Fibroblast of mammary gland (primary cell): ENCODE measurements at regions not wholly inside any gene's neighbourhood (a gene's known extent, or its start where the extent isn't known, plus 50 kb on each side); places are given as distances from the start of the nearest gene placed in this dataset.

ENCODE experiments used
- DNase-seq: peaks from one replicate; pipeline ENCODE4 v3.0.0-alpha.2; 2010; ENCODE audit warnings: low read depth
- H3K4me3 ChIP-seq: 2 replicates; pipeline ENCODE4 v1.5.1; 2011; ENCODE audit warnings: low read depth, mild to moderate bottlenecking, low read length, moderate library complexity; ENCODE audit not compliant: control insufficient read depth
- TF ChIP-seq, protein P1 (sequence below): conservative IDR thresholded peaks from 2 replicates; pipeline ENCODE4 v1.5.1; 2011; ENCODE audit warnings: low read depth, low read length, inconsistent platforms; ENCODE audit not compliant: control insufficient read depth, insufficient read depth

DNA sequence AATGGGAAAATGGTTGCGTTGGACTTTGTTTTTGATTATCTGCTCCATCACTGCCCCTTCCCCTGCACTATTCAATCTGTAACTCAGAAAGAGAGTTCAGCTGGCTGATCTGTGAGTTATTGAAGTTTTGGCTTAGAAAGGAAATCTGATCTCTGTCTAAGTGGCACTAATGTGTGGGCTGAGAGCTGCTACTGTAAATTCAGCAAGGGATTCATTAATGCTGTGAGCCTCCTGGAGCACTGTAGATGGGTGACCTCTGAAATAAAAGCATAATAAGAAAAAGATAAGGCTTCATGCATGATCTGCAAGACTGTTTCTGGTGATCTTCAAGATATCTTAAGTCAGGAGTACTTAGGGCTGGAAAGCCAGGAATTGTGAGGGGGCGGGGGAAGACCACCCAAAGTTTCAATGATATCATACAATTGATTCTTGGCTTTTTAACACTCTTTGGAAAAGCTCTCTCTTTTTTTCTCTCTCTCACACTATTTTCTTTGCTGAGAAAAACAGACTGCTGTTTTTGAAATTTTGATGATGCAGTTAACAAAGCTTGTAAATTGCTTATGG lies 101.1 kb downstream of the C12orf75 start:
- no peak overlapping the region for H3K4me3 ChIP-seq
- DNase-seq: no peak
- TF ChIP-seq, protein P1, sequence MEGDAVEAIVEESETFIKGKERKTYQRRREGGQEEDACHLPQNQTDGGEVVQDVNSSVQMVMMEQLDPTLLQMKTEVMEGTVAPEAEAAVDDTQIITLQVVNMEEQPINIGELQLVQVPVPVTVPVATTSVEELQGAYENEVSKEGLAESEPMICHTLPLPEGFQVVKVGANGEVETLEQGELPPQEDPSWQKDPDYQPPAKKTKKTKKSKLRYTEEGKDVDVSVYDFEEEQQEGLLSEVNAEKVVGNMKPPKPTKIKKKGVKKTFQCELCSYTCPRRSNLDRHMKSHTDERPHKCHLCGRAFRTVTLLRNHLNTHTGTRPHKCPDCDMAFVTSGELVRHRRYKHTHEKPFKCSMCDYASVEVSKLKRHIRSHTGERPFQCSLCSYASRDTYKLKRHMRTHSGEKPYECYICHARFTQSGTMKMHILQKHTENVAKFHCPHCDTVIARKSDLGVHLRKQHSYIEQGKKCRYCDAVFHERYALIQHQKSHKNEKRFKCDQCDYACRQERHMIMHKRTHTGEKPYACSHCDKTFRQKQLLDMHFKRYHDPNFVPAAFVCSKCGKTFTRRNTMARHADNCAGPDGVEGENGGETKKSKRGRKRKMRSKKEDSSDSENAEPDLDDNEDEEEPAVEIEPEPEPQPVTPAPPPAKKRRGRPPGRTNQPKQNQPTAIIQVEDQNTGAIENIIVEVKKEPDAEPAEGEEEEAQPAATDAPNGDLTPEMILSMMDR: no peak

DNA sequence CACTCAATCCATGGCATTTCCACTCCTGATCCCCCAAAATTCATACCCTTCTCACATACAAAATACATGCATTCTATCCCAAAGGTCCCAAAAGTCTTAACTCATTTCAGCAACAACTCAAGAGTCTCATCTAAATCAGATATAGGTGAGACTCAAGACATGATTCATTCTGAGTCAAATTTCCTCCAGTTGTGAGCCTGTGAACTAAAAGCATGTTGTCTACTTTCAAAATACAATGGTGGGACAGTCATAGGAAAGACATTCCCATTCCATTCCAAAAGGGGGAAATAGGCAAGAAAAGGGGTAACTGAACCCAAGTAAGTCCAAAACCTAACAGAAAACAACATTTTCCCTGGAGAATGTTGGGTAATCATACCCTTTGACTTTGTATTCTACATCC lies 103.3 kb downstream of the C12orf75 start:
- TF ChIP-seq, protein P1: no peak
- H3K4me3 ChIP-seq: no peak overlapping the region
- DNase-seq: peak; percentile 46

DNA sequence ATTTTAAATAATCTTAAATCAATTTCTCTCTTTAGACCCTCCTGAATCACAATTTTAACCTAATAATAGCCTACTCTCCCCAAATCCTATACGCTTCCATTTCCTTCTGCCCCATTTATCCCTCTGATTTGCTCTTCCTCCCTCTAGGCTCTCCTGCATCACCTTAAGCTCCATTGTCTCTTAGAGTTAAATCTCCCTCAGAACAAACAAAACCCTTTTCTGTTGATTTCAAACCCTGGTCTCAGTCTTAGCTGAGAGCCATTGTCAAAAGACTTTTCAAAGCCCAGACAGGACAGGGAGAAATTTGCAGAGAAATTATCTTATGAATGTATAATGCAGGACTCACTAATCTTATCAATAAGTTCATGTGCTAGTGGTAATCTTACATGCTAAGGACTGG lies 106.1 kb downstream of the C12orf75 start:
- H3K4me3 ChIP-seq: no peak overlapping the region
- DNase-seq: no peak
- TF ChIP-seq, protein P1: no peak

DNA sequence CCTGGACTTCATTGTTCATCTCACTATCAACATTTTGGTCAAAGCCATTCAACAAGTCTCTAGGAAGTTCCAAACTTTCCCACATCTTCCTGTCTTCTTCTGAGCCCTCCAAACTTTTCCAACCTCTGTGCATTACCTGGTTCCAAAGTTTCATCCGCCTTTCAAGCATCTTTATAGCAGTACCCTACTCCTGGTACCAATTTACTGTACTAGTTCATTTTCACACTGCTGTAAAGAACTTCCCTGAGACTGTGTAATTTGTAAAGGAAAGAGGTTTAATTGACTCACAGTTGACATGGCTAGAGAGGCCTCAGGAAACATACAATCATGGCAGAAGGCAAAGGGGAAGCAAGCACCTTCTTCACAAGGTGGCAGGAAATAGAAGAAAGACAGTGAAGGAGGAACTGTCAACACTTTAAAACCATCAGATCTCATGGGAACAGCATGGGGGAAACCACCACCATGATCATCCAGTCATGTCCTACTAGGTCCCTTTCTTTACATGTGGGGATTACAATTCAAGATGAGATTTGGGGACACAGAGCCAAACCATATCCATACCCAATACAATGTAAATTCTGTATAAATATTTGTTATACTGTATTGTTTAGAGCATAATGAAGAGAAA lies 109.7 kb downstream of the C12orf75 start:
- DNase-seq: no peak
- TF ChIP-seq, protein P1: no peak
- no peak overlapping the region for H3K4me3 ChIP-seq

DNA sequence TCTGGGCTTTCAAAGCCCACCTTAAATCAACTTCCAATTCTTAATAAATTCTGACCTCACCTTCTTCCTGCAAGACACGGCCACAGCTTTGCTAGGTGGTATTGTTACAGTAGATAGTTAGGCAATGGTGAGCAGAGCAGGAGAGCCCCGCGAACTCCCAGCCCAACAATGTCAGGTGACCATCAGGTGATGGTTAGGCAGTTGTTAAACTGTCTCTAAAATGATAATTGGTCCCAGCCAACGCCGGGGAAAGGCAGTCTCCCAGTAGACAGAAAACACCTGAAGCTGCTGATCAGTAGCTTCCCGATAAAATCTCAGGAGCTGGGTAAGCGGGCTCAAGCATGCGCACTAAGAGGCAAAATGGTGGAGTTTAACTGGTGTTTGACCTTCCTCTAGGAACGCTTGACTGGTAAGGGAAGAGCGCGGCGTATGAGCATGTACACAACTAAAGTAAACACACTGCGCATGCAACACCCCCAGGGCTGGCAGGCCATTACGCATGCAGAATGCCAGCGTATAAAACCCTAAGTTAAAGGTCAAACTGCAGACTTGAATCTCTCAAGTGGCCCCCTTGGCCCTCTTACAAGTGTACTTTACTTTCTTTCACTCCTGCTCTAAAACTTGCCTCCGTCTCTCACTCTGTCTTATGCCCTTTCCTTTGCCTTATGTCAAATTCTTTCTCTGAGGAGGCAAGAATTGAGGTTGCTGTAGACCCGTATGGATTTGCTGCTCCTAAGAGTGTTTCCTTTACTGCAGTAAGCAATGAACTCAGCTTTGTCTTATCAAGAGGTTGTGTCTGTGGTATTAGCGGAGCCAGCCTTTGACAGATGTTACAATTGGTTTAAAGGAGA lies 113.5 kb downstream of the C12orf75 start:
- no peak overlapping the region for H3K4me3 ChIP-seq
- TF ChIP-seq, protein P1: no peak
- DNase-seq: no peak

DNA sequence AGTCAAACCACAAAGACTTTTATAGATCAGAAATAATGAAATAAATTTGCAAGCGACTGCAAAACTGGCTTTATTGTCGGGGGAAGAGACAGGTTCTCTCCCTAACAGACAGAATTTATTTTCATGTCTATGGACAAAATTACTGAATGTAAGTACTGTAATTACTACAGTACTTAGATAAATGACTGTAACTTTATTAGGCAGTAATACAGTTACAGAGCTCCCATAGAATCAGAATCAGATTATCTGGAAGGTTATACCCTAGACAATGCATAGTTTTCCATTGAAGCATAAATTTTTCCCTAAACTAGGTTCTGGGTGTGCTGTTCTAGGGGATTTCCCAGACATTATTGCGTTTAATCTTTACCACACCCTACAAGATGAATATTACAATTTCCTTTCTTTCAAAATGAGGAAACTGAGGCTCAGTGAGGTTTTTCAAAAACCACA lies 114.2 kb downstream of the C12orf75 start:
- TF ChIP-seq, protein P1: no peak
- DNase-seq: no peak
- H3K4me3 ChIP-seq: no peak overlapping the region
